HL-60 (cell line): ENCODE measurements at regions not wholly inside any gene's neighbourhood (a gene's known extent, or its start where the extent isn't known, plus 50 kb on each side); places are given as distances from the start of the nearest gene placed in this dataset.

ENCODE experiments used
- DNase-seq, 2 experiments: peaks; one replicate each; pipeline ENCODE4 v3.0.0-alpha.2; 2010 to 2020; ENCODE audit warnings: low read depth in 1 of 2, low spot score in 1 of 2
- H3K27ac ChIP-seq: fragments of 250-450 bp; sonication (Bioruptor Pico); replicated peaks from 2 replicates; pipeline ENCODE4 v1.5.1; 2020; ENCODE audit warnings: mild to moderate bottlenecking, moderate library complexity
- H3K27me3 ChIP-seq: fragments of 250-450 bp; sonication (Bioruptor Pico); 2 replicates; pipeline ENCODE4 v1.5.1; 2021; ENCODE audit warnings: mild to moderate bottlenecking, moderate library complexity; ENCODE audit not compliant: insufficient read depth, poor library complexity, severe bottlenecking
- H3K4me3 ChIP-seq: replicated peaks from 2 replicates; pipeline ENCODE4 v1.5.1; 2011; ENCODE audit warnings: mild to moderate bottlenecking, control low read depth, low read length; ENCODE audit not compliant: insufficient read depth
- CTCF ChIP-seq: IDR thresholded peaks from one replicate; pipeline ENCODE4 v1.5.1; 2011; ENCODE audit warnings: low read length, control low read depth, inconsistent platforms; ENCODE audit not compliant: insufficient read depth
- GABPA ChIP-seq: IDR thresholded peaks from 2 replicates; pipeline ENCODE4 v1.6.1; 2012; ENCODE audit warnings: low read depth
- POLR2AphosphoS5 ChIP-seq: IDR thresholded peaks from 2 replicates; pipeline ENCODE4 v1.6.1; 2012; ENCODE audit warnings: low read depth
- SPI1 ChIP-seq: IDR thresholded peaks from 2 replicates; pipeline ENCODE4 v1.6.1; 2012; ENCODE audit warnings: low read depth, mild to moderate bottlenecking, borderline replicate concordance
- TF ChIP-seq, protein P1 (sequence below): IDR thresholded peaks from 2 replicates; pipeline ENCODE4 v1.6.1; 2012; ENCODE audit warnings: low read depth; ENCODE audit not compliant: insufficient replicate concordance

DNA sequence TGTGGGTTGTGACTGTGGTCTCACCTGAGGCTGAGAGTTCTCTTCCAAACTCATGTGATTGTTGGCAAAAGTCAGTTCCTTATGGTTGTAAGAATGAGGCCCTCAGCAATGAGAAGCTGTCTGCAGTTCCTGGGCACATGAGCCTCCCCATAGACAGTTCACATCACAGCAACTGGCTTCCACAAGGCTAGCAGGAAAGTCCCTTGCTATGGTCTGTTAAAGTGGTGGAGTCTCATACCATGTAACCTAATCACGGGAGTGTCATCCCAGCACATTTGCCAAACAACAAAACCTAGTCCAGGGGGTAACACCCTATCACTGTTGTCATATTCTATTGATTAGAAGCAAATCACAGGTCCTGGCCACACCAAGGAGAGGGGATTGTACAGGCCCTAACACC lies 163.8 kb downstream of the BACH1 start:
- no peak overlapping the region for H3K4me3 ChIP-seq
- no peak for TF ChIP-seq SPI1
- TF ChIP-seq CTCF = no peak
- TF ChIP-seq GABPA = no peak
- TF ChIP-seq, protein P1, sequence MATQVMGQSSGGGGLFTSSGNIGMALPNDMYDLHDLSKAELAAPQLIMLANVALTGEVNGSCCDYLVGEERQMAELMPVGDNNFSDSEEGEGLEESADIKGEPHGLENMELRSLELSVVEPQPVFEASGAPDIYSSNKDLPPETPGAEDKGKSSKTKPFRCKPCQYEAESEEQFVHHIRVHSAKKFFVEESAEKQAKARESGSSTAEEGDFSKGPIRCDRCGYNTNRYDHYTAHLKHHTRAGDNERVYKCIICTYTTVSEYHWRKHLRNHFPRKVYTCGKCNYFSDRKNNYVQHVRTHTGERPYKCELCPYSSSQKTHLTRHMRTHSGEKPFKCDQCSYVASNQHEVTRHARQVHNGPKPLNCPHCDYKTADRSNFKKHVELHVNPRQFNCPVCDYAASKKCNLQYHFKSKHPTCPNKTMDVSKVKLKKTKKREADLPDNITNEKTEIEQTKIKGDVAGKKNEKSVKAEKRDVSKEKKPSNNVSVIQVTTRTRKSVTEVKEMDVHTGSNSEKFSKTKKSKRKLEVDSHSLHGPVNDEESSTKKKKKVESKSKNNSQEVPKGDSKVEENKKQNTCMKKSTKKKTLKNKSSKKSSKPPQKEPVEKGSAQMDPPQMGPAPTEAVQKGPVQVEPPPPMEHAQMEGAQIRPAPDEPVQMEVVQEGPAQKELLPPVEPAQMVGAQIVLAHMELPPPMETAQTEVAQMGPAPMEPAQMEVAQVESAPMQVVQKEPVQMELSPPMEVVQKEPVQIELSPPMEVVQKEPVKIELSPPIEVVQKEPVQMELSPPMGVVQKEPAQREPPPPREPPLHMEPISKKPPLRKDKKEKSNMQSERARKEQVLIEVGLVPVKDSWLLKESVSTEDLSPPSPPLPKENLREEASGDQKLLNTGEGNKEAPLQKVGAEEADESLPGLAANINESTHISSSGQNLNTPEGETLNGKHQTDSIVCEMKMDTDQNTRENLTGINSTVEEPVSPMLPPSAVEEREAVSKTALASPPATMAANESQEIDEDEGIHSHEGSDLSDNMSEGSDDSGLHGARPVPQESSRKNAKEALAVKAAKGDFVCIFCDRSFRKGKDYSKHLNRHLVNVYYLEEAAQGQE = no peak
- TF ChIP-seq POLR2AphosphoS5 = no peak
- H3K27ac ChIP-seq = no peak overlapping the region
- no peaks in the 10 kb centered on the region for H3K27me3 ChIP-seq
- no peak for DNase-seq

DNA sequence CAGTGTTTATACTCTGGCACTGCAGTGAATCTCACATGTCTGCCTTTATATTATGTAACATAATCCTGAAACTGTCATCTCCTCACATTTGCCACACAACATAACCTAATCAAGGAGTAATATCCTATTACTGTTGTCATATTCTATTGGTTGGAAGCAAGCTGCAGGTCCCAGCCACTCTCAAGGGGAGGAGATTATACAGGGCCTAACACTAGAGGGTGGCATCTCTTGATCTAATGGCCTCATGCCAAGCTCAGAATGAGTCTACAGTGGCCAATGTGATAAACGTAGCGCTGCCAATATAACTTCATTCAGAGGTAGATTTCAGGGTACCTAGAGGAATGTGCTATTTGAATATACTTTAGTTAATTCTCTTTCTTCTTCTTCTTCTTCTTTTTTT lies 166.8 kb downstream of the BACH1 start:
- no peak for DNase-seq
- TF ChIP-seq GABPA (no peak), CTCF (no peak), SPI1 (no peak), POLR2AphosphoS5 (no peak)
- TF ChIP-seq, protein P1 = no peak
- H3K27me3 ChIP-seq = no peaks in the 10 kb centered on the region
- H3K27ac ChIP-seq = no peak overlapping the region
- no peak overlapping the region for H3K4me3 ChIP-seq

- Histone ChIP-seq H3K27ac (no peak overlapping the region), H3K27me3 (no peaks in the 10 kb centered on the region), H3K4me3 (no peak overlapping the region)
- DNase-seq = no peak
- no peak for TF ChIP-seq GABPA
Measured at GRCh38 chr21:29466532-29466931, 167.8 kb downstream of the BACH1 start.

- Histone ChIP-seq H3K4me3 (no peak overlapping the region), H3K27ac (no peak overlapping the region), H3K27me3 (no peaks in the 10 kb centered on the region)
- TF ChIP-seq, protein P1 = no peak
- no peak for TF ChIP-seq CTCF
- no peak for TF ChIP-seq POLR2AphosphoS5
- TF ChIP-seq GABPA = no peak
- TF ChIP-seq SPI1 = no peak
- no peak for DNase-seq
Measured at GRCh38 chr21:29470397-29470796, 171.7 kb downstream of the BACH1 start.
